ENCODE measurements at regions not wholly inside any gene's neighbourhood (a gene's known extent, or its start where the extent isn't known, plus 50 kb on each side); places are given as distances from the start of the nearest gene placed in this dataset.

DNA sequence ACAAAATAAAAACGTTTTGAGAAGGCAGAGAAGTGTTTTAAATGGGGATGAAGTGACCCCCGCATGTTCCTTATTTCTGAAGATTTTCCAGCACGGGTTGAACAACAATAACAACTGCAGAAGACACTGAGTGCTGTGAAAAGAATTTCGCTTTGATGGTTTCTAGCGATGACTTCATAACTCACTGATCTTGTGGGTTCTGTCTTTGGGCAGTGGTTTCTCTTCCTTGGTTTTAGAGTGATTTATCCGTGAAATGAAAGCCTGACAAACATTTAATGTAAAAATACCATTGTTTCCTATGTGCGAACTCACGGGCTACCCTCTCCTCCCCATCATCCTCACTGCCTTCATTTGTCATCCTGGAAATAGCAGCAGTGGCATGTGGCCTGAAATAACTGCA, 793.9 kb downstream of the QKI start:
- TF ChIP-seq CTCF (IDR thresholded peaks at IDR 0.05; ENCODE audit: poor library complexity) (no peak), EZH2 (IDR thresholded peaks at IDR 0.05; ENCODE audit: borderline replicate concordance) (no peak), EZH2phosphoT487 (IDR thresholded peaks at IDR 0.05; ENCODE audit: low read depth, severe bottlenecking, unreplicated experiment) (no peak)
